PFSK-1 (cell line): ENCODE measurements at regions not wholly inside any gene's neighbourhood (a gene's known extent, or its start where the extent isn't known, plus 50 kb on each side); places are given as distances from the start of the nearest gene placed in this dataset.

ENCODE experiments used
- POLR2AphosphoS5 ChIP-seq: IDR thresholded peaks from 2 replicates; pipeline ENCODE4 v1.6.1; 2012; ENCODE audit warnings: low read depth, mild to moderate bottlenecking, control low read depth, low read length, moderate library complexity
- REST ChIP-seq, 2 experiments: IDR thresholded peaks; 2 replicates each; pipeline versions ENCODE4 v1.6.1 to v1.8.0; 2011 to 2012; ENCODE audit warnings: low read depth in 2 of 2, low read length in 2 of 2, control low read depth in 1 of 2, inconsistent platforms in 1 of 2, mild to moderate bottlenecking in 1 of 2, moderate library complexity in 1 of 2; ENCODE audit not compliant: insufficient read depth in 1 of 2
- TAF1 ChIP-seq: IDR thresholded peaks from 2 replicates; pipeline ENCODE4 v1.6.1; 2012; ENCODE audit warnings: low read length, control low read depth, borderline replicate concordance; ENCODE audit not compliant: insufficient read depth

GRCh38 chr13:104487006-104487405 lies 1420.8 kb upstream of the SLC10A2 start:
- TF ChIP-seq TAF1 (no peak), POLR2AphosphoS5 (no peak), REST (IDR thresholded peaks at IDR 0.05; ENCODE audit: insufficient read depth in 1 of 2, low read depth in 2 of 2, low read length in 2 of 2) (no peak)
